GM12878 (cell line): ENCODE measurements at regions not wholly inside any gene's neighbourhood (a gene's known extent, or its start where the extent isn't known, plus 50 kb on each side); places are given as distances from the start of the nearest gene placed in this dataset.

Experiments
- ATAC-seq: fragments of 200-7000 bp; cut with Tn5 transposase; 3 replicates; pipeline ENCODE4 v1.9.1; 2020; ENCODE audit warnings: mild to moderate bottlenecking, moderate library complexity
- BruUV-seq: library from RNA; stranded (reverse); fragments of 400-500 nt; replicated peaks from 2 replicates; lab custom pipeline; 2021; lab: Mats Ljungman, UMichigan
- CTCF ChIA-PET: fragments of 300-600 bp; sonication (Branson Sonifier 250); formaldehyde crosslinking; extraction: SDS; loops from one replicate; lab custom pipeline; 2021; ENCODE audit warnings: inconsistent platforms; lab: Yijun Ruan, JAX
- POLR2A ChIA-PET: fragments of 350-600 bp; formaldehyde crosslinking; extraction: SDS; loops from one replicate; lab custom pipeline; 2021; ENCODE audit warnings: inconsistent platforms; lab: Charles Lee
- RAD21 ChIA-PET: fragments of 300-600 bp; sonication (Branson Sonifier 250); formaldehyde crosslinking; loops from one replicate; lab custom pipeline; 2023; ENCODE audit warnings: antibody characterized with exemption; ENCODE audit not compliant: unreplicated experiment; lab: Charles Lee
- SMC1A ChIA-PET: fragments of 300-600 bp; sonication (Branson Sonifier 250); formaldehyde crosslinking; loops from one replicate; lab custom pipeline; 2023; ENCODE audit not compliant: unreplicated experiment, uncharacterized antibody; lab: Charles Lee
- DNase-seq: peaks from one replicate; pipeline ENCODE4 v3.0.0-alpha.2; 2011; ENCODE audit warnings: low read depth, low spot score
- FAIRE-seq: peaks from 3 replicates; lab custom pipeline; 2011; peaks lifted over from hg19 to GRCh38; lab: Jason Lieb, UNC
- H2AFZ ChIP-seq: 2 replicates; pipeline ENCODE4 v1.6.0; 2011; ENCODE audit warnings: low read depth, low read length, control low read depth; ENCODE audit not compliant: control insufficient read depth
- H3K27ac ChIP-seq: 2 replicates; pipeline ENCODE4 v1.5.1; 2011; ENCODE audit warnings: control low read depth; ENCODE audit not compliant: control insufficient read depth, insufficient read depth
- H3K27me3 ChIP-seq, 2 experiments: replicated peaks in 1 of 2; 2 replicates each; pipeline versions ENCODE4 v1.6.0 to v1.6.1; 2011; ENCODE audit warnings: low read length in 1 of 2; ENCODE audit not compliant: control insufficient read depth in 2 of 2, insufficient read depth in 2 of 2
- H3K36me3 ChIP-seq, 2 experiments: 2 replicates each; pipeline ENCODE4 v1.5.1; 2011; ENCODE audit warnings: low read length in 1 of 2; ENCODE audit not compliant: control insufficient read depth in 2 of 2, insufficient read depth in 2 of 2
- H3K4me1 ChIP-seq: 2 replicates; pipeline ENCODE4 v1.6.1; 2011; ENCODE audit warnings: mild to moderate bottlenecking, low read length, moderate library complexity, mixed read lengths; ENCODE audit not compliant: control insufficient read depth, insufficient read depth
- H3K4me2 ChIP-seq: 2 replicates; pipeline ENCODE4 v1.6.0; 2011; ENCODE audit warnings: control low read depth; ENCODE audit not compliant: control insufficient read depth, insufficient read depth
- H3K4me3 ChIP-seq: fragments of 200-600 bp; sonication (generic); 2 replicates; pipeline ENCODE4 v1.5.1; 2016
- H3K79me2 ChIP-seq: 2 replicates; pipeline ENCODE4 v1.6.0; 2011; ENCODE audit warnings: low read length; ENCODE audit not compliant: control insufficient read depth, insufficient read depth
- H3K9ac ChIP-seq: 2 replicates; pipeline ENCODE4 v1.8.0; 2011; ENCODE audit warnings: low read length, control low read depth, mixed read lengths; ENCODE audit not compliant: control insufficient read depth, insufficient read depth
- H3K9me3 ChIP-seq: replicated peaks from 3 replicates; pipeline ENCODE4 v1.5.1; 2011; ENCODE audit warnings: mild to moderate bottlenecking, low read length; ENCODE audit not compliant: control insufficient read depth, insufficient read depth
- H4K20me1 ChIP-seq: 2 replicates; pipeline ENCODE4 v1.6.0; 2011; ENCODE audit not compliant: control insufficient read depth, insufficient read depth
- ATF7 ChIP-seq: fragments of 450-650 bp; IDR thresholded peaks from 2 replicates; pipeline ENCODE4 v1.6.1; 2016; ENCODE audit warnings: low read depth, mild to moderate bottlenecking
- BCL11A ChIP-seq: IDR thresholded peaks from 2 replicates; pipeline ENCODE4 v1.6.1; 2011; ENCODE audit warnings: low read depth, low read length
- CHD1 ChIP-seq: IDR thresholded peaks from 2 replicates; pipeline ENCODE4 v1.6.1; 2012; ENCODE audit warnings: low read depth, low read length, improper control_type of control experiment
- CREB1 ChIP-seq: IDR thresholded peaks from 2 replicates; pipeline ENCODE4 v1.6.1; 2012; ENCODE audit warnings: low read depth, mild to moderate bottlenecking, inconsistent platforms
- CREM ChIP-seq: IDR thresholded peaks from 2 replicates; pipeline ENCODE4 v1.6.1; 2014; ENCODE audit warnings: antibody characterized with exemption, low read depth
- HDAC6 ChIP-seq: fragments of 200-600 bp; sonication (generic); IDR thresholded peaks from one replicate; pipeline ENCODE4 v1.8.0; 2017; ENCODE audit warnings: antibody characterized with exemption; ENCODE audit not compliant: unreplicated experiment
- IRF4 ChIP-seq: IDR thresholded peaks from 2 replicates; pipeline ENCODE4 v1.6.1; 2011; ENCODE audit warnings: low read depth, low read length
- KLF5 ChIP-seq: fragments of 450-650 bp; IDR thresholded peaks from 2 replicates; pipeline ENCODE4 v1.6.1; 2014; ENCODE audit warnings: mild to moderate bottlenecking; ENCODE audit not compliant: partially characterized antibody
- NBN ChIP-seq: fragments of 450-650 bp; IDR thresholded peaks from 2 replicates; pipeline ENCODE4 v1.6.1; 2016
- SPI1 ChIP-seq: IDR thresholded peaks from 2 replicates; pipeline ENCODE4 v1.6.1; 2011; ENCODE audit warnings: low read depth, mild to moderate bottlenecking, low read length, moderate library complexity, borderline replicate concordance; ENCODE audit not compliant: insufficient read depth
- SREBF1 ChIP-seq: IDR thresholded peaks from 2 replicates; pipeline ENCODE4 v1.6.1; 2012; ENCODE audit warnings: mild to moderate bottlenecking, low read length
- SREBF2 ChIP-seq: IDR thresholded peaks from 2 replicates; pipeline ENCODE4 v1.6.1; 2012; ENCODE audit warnings: mild to moderate bottlenecking, low read length
- ZNF384 ChIP-seq: IDR thresholded peaks from 2 replicates; pipeline ENCODE4 v1.6.1; 2012; ENCODE audit warnings: low read depth, mild to moderate bottlenecking, low read length, improper control_type of control experiment, borderline replicate concordance
- ZNF622 ChIP-seq: fragments of 450-650 bp; IDR thresholded peaks from 2 replicates; pipeline ENCODE4 v1.6.1; 2017; ENCODE audit warnings: mild to moderate bottlenecking, inconsistent platforms
- WGBS: methylation state at CpG from one replicate; pipeline ENCODE4 v1.1.6; 2016; ENCODE audit warnings: low lambda C conversion rate; ENCODE audit not compliant: insufficient replicate concordance, insufficient coverage; ENCODE audit errors: missing lambda C conversion rate; 5-methylcytosine and 5-hydroxymethylcytosine counted together
- in situ Hi-C: fragments of 300-500 bp; cut with MboI; formaldehyde crosslinking; loops from 9 replicates; pipeline ENCODE4 v1.14.3; 2018; ENCODE audit warnings: mixed read lengths
- intact Hi-C: fragments of 100-400 bp; cut with micrococcal nuclease; formaldehyde crosslinking; loops from one replicate; pipeline ENCODE4 v1.14.2; 2022; ENCODE audit not compliant: unreplicated experiment
- TF ChIP-seq, protein P1 (sequence below): IDR thresholded peaks from 2 replicates; pipeline ENCODE4 v1.6.1; 2011; ENCODE audit warnings: low read depth, mild to moderate bottlenecking, low read length, moderate library complexity, borderline replicate concordance; ENCODE audit errors: extremely low read depth

- ChIA-PET CTCF (no interaction called here), POLR2A (no interaction called here), RAD21 (no interaction called here), SMC1A (no interaction called here)
- DNase-seq (no peak), FAIRE-seq (no peak), ATAC-seq (no peak)
- Histone ChIP-seq H2AFZ (no peak overlapping the region), H3K27ac (no peak overlapping the region), H3K36me3 (no peaks in the 10 kb centered on the region), H3K27me3 (peaks cover 0 to 6% of the 10 kb centered on the region in 2 experiments; a peak in 2 of 4 replicates), H3K4me2 (no peak overlapping the region), H3K4me1 (no peaks in the 10 kb centered on the region), H4K20me1 (no peaks in the 10 kb centered on the region), H3K9me3 (no peaks in the 10 kb centered on the region), H3K9ac (no peak overlapping the region)
- intact Hi-C loops (no loop called here), in situ Hi-C loops (no loop called here)
- BruUV-seq, result no TSS peak
- 78% methylated on average over 2 of the region's 2 CpGs for WGBS
- TF ChIP-seq, protein P1, sequence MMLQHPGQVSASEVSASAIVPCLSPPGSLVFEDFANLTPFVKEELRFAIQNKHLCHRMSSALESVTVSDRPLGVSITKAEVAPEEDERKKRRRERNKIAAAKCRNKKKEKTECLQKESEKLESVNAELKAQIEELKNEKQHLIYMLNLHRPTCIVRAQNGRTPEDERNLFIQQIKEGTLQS, result no peak
- TF ChIP-seq HDAC6, result no peak
- no peak for TF ChIP-seq ZNF622
- TF ChIP-seq BCL11A, result no peak
- TF ChIP-seq KLF5, result no peak
- no peak for TF ChIP-seq ZNF384
- TF ChIP-seq IRF4, result no peak
- TF ChIP-seq, all 136 proteins: peak for 0
- H3K79me2 ChIP-seq, result no peaks in the 10 kb centered on the region
- H3K4me3 ChIP-seq, result no peak overlapping the region
Observed at GRCh38 chr5:171706736-171707441, 78.7 kb upstream of the SMIM23 start.

DNA sequence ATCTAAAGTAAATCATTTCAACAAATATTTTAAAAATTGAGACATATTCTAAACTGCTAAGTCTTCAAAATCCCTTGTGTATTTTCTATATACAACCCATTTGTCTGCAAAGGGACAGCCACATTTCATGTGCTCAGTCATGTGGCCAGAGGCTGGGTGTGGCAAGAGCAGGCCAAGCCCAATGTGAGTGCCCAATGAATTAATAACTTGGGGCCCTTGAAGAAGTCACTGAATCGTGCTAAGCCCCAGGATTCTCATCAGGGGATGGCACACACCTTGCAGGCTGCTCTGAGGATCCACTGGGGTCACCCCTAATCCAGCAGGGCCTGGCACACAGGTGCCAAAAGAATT, 78.2 kb upstream of the SMIM23 start:
- Histone ChIP-seq H3K36me3 (no peaks in the 10 kb centered on the region), H3K27me3 (peaks cover 0 to 6% of the 10 kb centered on the region in 2 experiments; a peak in 2 of 4 replicates), H3K9ac (no peak overlapping the region), H3K27ac (no peak overlapping the region), H4K20me1 (no peaks in the 10 kb centered on the region), H3K9me3 (no peaks in the 10 kb centered on the region), H3K4me1 (no peaks in the 10 kb centered on the region), H3K4me3 (no peak overlapping the region), H3K79me2 (no peaks in the 10 kb centered on the region), H2AFZ (no peak overlapping the region), H3K4me2 (no peak overlapping the region)
- intact Hi-C loops (no loop called here), in situ Hi-C loops (no loop called here)
- ATAC-seq (no peak), DNase-seq (no peak), FAIRE-seq (no peak)
- SMC1A ChIA-PET, result no interaction called here
- TF ChIP-seq ATF7, result no peak
- TF ChIP-seq CREM, result no peak
- no peak for TF ChIP-seq SREBF1
- no peak for TF ChIP-seq CREB1
- TF ChIP-seq SREBF2, result no peak
- no peak for TF ChIP-seq CHD1
- TF ChIP-seq SPI1, result no peak
- TF ChIP-seq NBN, result no peak
- CTCF ChIA-PET, result no interaction called here
- POLR2A ChIA-PET, result no interaction called here
- WGBS, result 7% methylated on average over 1 of the region's 1 CpG
- no TSS peak for BruUV-seq
- RAD21 ChIA-PET, result no interaction called here
